ENCODE measurements at regions not wholly inside any gene's neighbourhood (a gene's known extent, or its start where the extent isn't known, plus 50 kb on each side); places are given as distances from the start of the nearest gene placed in this dataset.

DNA sequence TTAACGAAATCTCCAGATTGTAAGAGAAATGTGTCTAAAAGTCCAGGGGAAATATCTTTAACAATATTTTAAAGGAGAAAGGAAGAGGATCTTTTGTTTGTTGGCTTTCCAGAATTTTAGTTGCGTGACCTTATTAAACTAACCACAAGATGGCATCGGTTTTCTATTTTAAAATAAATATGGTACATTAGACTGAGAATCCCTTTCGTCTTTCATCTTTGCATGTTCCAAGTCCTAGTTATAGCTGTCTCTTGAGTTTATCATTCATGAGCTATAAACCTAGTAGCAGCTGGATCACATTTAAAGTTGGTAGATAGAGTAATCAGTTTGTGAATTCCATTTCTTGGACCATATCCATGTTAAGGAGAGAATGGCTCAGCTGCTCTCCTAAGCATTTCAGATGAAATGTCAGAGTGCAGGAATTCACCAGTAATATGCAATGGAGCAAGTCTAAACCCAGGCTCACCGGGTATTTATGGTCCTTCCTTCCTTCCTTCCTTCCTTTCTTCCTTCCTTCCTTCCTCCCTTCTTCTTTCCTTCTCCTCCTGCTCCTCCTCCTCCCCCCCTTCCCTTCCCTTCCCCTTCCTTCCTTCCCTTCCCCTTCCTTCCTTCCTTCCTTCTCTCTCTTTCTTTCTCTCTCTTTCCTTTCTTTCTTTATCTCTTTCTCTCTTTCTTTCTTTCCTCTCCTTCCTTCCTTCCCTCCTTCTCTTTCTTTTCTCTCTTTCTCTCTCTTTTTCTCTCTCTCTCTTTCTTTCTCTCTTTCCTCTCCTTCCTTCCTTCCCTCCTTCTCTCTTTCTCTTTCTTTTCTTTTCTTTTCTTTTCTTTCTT, 57.8 kb upstream of the RAB18 start:
- Histone ChIP-seq H3K56ac (ENCODE audit: extremely low read depth, insufficient read depth, low read length) (no peak overlapping the region), H3K14ac (replicated peaks; ENCODE audit: low read depth, low read length) (no peak overlapping the region), H2AFZ (replicated peaks; ENCODE audit: low read length, poor library complexity) (no peak overlapping the region), H3K9me1 (ENCODE audit: insufficient read depth, low read length) (no peaks in the 10 kb centered on the region), H2BK15ac (ENCODE audit: low read depth, low read length) (no peak overlapping the region; the same call in 2 of the 3 replicates), H3K9ac (ENCODE audit: low read depth, low read length) (no peak overlapping the region), H3K4me2 (ENCODE audit: low read depth, low read length) (peak overlapping the region; percentile 62), H4K5ac (ENCODE audit: low read depth, low read length) (no peak overlapping the region), H3K23ac (ENCODE audit: low read depth, low read length) (no peak overlapping the region), H4K20me1 (ENCODE audit: insufficient read depth, low read length) (no peaks in the 10 kb centered on the region), H3K27ac (ENCODE audit: insufficient read depth, low read length) (peak overlapping the region; percentile 74; the same call in 1 of the 2 replicates), H4K8ac (ENCODE audit: low read depth in 2 of 2, low read length in 2 of 2) (no peak overlapping the region), H2AK9ac (replicated peaks; ENCODE audit: low read depth, low read length, poor library complexity) (no peak overlapping the region), H3K9me3 (ENCODE audit: control insufficient read depth, insufficient read depth, low read length) (no peaks in the 10 kb centered on the region), H2AK5ac (ENCODE audit: low read depth, low read length) (no peak overlapping the region), H2BK120ac (ENCODE audit: low read depth, low read length) (no peak overlapping the region), H2BK5ac (ENCODE audit: low read depth, low read length, poor library complexity, severe bottlenecking) (no peak overlapping the region), H4K91ac (ENCODE audit: insufficient read depth, low read depth, low read length) (no peak overlapping the region), H3K27me3 (ENCODE audit: control insufficient read depth, insufficient read depth, low read length) (no peaks in the 10 kb centered on the region; the same call in 1 of the 2 replicates), H3K4me1 (ENCODE audit: control insufficient read depth, insufficient read depth, low read length) (no peaks in the 10 kb centered on the region), H2BK20ac (ENCODE audit: low read depth, low read length) (no peak overlapping the region), H3K4ac (ENCODE audit: low read depth, low read length) (no peak overlapping the region), H3K36me3 (ENCODE audit: control insufficient read depth, insufficient read depth, low read length) (no peaks in the 10 kb centered on the region), H3K18ac (ENCODE audit: low read depth, low read length) (no peak overlapping the region), H3K4me3 (ENCODE audit: insufficient read depth, low read depth, low read length) (no peak overlapping the region), H3K79me1 (ENCODE audit: low read depth in 1 of 2, low read length in 2 of 2) (no peaks in the 10 kb centered on the region)
- in situ Hi-C loops (cut with MboI; ENCODE audit: low sequenced_read_pairs): loop anchor here (10.0 kb wide), 1 partner anchor 938 kb away; no protein-coding TSS in a partner anchor
- dilution Hi-C loops (cut with HindIII; ENCODE audit: low sequenced_read_pairs, unreplicated experiment): no loop called here
- no CpG with 5 or more reads among the region's 5 CpGs for WGBS, 2 experiments (ENCODE audit: extremely low coverage in 2 of 2, insufficient read length in 1 of 2)
- intact Hi-C loops (cut with micrococcal nuclease): loop anchor here (1.0 to 10.0 kb wide), 4 partner anchors 98 to 936 kb away; no protein-coding TSS in a partner anchor
- ChIA-PET CTCF (interaction anchor here (0.7 to 1.5 kb wide), 4 partner anchors 11 to 957 kb away, joined by 3 to 4 read pairs (median 4); partner anchors contain the start of gene RAB18), POLR2A (ENCODE audit: unreplicated experiment) (no interaction called here)
- DNase-seq: peak; percentile 47
- BruUV-seq (replicated peaks): no TSS peak
- peak; percentile 90 for ATAC-seq (ENCODE audit: low read depth)
- TF ChIP-seq FOS (IDR thresholded peaks at IDR 0.05; ENCODE audit: low read depth, low read length): no peak
- no peak for TF ChIP-seq RFX5 (IDR thresholded peaks at IDR 0.05; ENCODE audit: low read depth, low read length)
- no peak for TF ChIP-seq MAZ (IDR thresholded peaks at IDR 0.05; ENCODE audit: borderline replicate concordance, low read depth, low read length)
- TF ChIP-seq, protein P1, sequence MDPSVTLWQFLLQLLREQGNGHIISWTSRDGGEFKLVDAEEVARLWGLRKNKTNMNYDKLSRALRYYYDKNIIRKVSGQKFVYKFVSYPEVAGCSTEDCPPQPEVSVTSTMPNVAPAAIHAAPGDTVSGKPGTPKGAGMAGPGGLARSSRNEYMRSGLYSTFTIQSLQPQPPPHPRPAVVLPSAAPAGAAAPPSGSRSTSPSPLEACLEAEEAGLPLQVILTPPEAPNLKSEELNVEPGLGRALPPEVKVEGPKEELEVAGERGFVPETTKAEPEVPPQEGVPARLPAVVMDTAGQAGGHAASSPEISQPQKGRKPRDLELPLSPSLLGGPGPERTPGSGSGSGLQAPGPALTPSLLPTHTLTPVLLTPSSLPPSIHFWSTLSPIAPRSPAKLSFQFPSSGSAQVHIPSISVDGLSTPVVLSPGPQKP (IDR thresholded peaks at IDR 0.05; ENCODE audit: borderline replicate concordance, low read depth, low read length): no peak
- no peak for TF ChIP-seq CHD1 (IDR thresholded peaks at IDR 0.05; ENCODE audit: low read depth, low read length)
- no peak for TF ChIP-seq CEBPB (IDR thresholded peaks at IDR 0.05; ENCODE audit: low read depth, low read length)
- TF ChIP-seq RCOR1 (IDR thresholded peaks at IDR 0.05; ENCODE audit: insufficient replicate concordance, low read length): no peak
- no peak for TF ChIP-seq MAFK (IDR thresholded peaks at IDR 0.05; ENCODE audit: low read depth, low read length)
- no peak for TF ChIP-seq MXI1 (IDR thresholded peaks at IDR 0.05; ENCODE audit: borderline replicate concordance, low read depth, low read length)
- TF ChIP-seq POLR2A (IDR thresholded peaks at IDR 0.05; ENCODE audit: low read depth, low read length): no peak
- no peak for TF ChIP-seq NFE2L2 (IDR thresholded peaks at IDR 0.05; ENCODE audit: low read depth, low read length)
- TF ChIP-seq, protein P2, sequence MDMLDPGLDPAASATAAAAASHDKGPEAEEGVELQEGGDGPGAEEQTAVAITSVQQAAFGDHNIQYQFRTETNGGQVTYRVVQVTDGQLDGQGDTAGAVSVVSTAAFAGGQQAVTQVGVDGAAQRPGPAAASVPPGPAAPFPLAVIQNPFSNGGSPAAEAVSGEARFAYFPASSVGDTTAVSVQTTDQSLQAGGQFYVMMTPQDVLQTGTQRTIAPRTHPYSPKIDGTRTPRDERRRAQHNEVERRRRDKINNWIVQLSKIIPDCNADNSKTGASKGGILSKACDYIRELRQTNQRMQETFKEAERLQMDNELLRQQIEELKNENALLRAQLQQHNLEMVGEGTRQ (IDR thresholded peaks at IDR 0.05; ENCODE audit: low read depth, low read length): no peak
- peak; percentile 44 for TF ChIP-seq RAD21 (IDR thresholded peaks at IDR 0.05; ENCODE audit: low read length)
- peak; percentile 37; the same call in 1 of the 2 replicates for TF ChIP-seq SMC3 (IDR thresholded peaks at IDR 0.05; ENCODE audit: low read depth, low read length)
- TF ChIP-seq, protein P3, sequence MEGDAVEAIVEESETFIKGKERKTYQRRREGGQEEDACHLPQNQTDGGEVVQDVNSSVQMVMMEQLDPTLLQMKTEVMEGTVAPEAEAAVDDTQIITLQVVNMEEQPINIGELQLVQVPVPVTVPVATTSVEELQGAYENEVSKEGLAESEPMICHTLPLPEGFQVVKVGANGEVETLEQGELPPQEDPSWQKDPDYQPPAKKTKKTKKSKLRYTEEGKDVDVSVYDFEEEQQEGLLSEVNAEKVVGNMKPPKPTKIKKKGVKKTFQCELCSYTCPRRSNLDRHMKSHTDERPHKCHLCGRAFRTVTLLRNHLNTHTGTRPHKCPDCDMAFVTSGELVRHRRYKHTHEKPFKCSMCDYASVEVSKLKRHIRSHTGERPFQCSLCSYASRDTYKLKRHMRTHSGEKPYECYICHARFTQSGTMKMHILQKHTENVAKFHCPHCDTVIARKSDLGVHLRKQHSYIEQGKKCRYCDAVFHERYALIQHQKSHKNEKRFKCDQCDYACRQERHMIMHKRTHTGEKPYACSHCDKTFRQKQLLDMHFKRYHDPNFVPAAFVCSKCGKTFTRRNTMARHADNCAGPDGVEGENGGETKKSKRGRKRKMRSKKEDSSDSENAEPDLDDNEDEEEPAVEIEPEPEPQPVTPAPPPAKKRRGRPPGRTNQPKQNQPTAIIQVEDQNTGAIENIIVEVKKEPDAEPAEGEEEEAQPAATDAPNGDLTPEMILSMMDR (conservative IDR thresholded peaks at IDR 0.05; ENCODE audit: low read depth, low read length): peak; percentile 56
